GM10266 (cell line): ENCODE measurements at regions not wholly inside any gene's neighbourhood (a gene's known extent, or its start where the extent isn't known, plus 50 kb on each side); places are given as distances from the start of the nearest gene placed in this dataset.
"Not testable (repeated sequence)": the region's sequence is repeated elsewhere in the genome, so short reads cannot be mapped to it uniquely, and the experiment has no call there.

Experiments
- DNase-seq: peaks from one replicate; pipeline ENCODE4 v3.0.0; 2012; ENCODE audit errors: extremely low spot score
- TF ChIP-seq, protein P1 (sequence below): IDR thresholded peaks from 2 replicates; pipeline ENCODE4 v1.5.1; 2012; ENCODE audit warnings: mild to moderate bottlenecking, low read depth; ENCODE audit not compliant: control insufficient read depth, insufficient read depth; ENCODE audit errors: missing control alignments

DNA sequence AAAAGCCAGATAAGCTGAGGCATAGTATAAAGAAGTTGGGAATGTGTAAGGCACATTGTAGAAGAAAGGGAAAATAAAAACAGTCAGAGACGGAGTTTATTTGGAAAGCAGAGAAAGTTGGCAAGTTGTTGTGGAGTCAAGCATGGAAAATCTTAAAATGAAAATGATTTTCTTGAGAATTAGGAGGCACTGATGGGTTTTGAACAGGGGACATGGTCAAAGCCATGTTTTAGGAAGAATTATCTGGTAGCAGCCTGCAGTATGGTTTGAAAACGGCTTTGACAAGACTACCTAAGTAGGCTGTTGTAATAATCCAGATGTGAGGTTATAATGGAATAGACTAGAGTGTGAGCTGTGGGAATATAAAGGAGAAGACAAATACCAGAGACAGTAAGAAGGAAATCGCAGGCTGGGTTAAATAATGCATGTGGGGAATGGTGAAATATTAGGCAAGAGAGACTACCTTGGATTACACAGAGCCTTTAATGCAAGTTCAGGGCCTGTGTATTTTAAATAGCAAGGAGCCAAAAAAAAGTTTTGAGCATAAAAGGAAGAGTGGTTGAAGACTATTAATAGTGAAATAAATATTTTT lies 130.4 kb upstream of the MEOX2 start:
- no peak for DNase-seq
- TF ChIP-seq, protein P1, sequence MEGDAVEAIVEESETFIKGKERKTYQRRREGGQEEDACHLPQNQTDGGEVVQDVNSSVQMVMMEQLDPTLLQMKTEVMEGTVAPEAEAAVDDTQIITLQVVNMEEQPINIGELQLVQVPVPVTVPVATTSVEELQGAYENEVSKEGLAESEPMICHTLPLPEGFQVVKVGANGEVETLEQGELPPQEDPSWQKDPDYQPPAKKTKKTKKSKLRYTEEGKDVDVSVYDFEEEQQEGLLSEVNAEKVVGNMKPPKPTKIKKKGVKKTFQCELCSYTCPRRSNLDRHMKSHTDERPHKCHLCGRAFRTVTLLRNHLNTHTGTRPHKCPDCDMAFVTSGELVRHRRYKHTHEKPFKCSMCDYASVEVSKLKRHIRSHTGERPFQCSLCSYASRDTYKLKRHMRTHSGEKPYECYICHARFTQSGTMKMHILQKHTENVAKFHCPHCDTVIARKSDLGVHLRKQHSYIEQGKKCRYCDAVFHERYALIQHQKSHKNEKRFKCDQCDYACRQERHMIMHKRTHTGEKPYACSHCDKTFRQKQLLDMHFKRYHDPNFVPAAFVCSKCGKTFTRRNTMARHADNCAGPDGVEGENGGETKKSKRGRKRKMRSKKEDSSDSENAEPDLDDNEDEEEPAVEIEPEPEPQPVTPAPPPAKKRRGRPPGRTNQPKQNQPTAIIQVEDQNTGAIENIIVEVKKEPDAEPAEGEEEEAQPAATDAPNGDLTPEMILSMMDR = no peak

DNA sequence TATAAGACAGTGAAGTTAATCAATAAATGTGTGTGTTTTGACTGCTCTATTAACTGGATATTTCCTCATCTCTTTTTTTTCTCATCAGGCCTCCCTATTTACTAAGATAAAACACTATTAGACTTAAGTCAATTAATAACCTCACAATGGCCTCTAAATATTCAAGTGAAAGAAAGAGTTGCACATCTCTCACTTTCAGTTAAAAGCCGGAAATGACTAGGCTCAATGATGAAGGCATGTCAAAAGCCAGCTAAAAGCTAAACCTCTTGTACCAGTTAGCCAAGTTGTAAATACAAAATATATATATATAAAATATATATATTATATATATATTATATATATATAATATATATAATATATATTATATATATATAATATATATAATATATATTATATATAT lies 127.0 kb upstream of the MEOX2 start:
- TF ChIP-seq, protein P1 = no peak
- DNase-seq = no peak

DNA sequence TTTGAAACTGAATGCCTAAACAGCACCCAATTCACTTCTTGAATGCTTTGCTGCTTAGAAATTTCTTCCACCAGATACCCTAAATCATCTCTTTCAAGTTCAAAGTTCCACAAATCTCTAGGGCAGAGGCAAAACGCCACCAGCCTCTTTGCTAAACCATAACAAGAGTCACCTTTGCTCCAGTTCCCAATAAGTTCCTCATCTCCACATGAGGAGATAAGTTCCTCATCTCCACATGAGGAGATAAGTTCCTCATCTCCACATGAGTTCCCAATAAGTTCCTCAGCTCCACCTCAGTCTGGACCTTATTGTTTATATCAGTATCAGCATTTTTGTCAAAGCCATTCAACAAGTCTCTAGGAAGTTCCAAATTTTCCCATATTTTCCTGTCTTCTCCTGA lies 123.9 kb upstream of the MEOX2 start:
- not testable (repeated sequence) for DNase-seq

DNA sequence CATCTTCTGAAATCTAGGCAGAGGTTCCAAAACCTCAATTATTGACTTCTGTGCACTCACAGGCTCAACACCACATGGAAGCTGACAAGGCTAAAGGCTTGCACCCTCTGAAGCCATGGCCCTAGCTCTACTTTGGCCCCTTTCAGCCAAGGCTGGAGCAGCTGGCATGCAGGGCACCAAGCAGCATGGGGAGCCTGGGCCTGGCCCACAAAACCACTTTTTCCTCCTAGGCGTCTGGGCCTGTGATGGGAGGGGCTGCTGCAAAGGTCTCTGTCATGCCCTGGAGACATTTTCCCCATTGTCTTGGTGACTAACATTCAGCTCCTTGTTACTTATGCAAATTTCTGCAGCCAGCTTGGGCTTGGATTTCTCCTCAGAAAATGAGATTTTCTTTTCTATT lies 123.5 kb upstream of the MEOX2 start:
- not testable (repeated sequence) for DNase-seq

DNA sequence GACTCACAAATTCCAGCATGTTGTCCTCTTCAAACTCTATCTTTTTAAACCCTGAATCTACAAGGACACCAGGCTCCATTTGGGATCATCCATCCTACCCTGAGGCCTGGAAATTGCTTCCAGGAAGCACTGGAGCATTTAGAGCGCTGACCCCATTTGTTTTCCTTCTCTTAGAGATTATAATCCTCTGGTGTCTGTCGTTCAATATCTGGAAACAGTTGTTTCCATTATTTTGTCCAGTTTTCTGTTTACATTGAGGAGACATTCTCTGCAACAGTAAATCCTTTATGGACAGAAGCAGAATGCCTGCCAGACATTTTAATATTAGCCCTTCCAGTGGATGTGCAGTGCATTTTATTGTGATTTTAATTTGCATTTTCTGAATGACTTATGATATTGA lies 119.4 kb upstream of the MEOX2 start:
- TF ChIP-seq, protein P1 = no peak
- no peak for DNase-seq

DNA sequence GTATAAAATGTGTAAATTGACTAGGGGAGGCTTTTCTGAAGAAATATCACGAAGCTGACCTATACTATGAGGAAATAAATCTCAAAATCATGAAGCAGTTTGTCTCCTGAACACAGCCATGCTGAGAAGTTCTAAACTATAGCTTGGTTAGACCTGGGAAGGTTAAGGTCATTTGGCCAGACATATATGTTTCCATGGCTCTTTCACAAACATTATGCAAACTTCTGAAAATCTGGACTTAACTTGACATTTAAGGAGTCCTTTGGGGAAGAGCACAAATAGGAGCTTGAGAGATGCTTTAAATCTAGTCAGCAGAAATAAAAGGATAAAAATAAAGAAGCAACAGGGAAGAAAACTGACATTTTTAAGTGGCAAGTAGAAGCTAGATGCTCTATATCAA lies 115.9 kb upstream of the MEOX2 start:
- TF ChIP-seq, protein P1 = no peak
- DNase-seq = no peak

DNA sequence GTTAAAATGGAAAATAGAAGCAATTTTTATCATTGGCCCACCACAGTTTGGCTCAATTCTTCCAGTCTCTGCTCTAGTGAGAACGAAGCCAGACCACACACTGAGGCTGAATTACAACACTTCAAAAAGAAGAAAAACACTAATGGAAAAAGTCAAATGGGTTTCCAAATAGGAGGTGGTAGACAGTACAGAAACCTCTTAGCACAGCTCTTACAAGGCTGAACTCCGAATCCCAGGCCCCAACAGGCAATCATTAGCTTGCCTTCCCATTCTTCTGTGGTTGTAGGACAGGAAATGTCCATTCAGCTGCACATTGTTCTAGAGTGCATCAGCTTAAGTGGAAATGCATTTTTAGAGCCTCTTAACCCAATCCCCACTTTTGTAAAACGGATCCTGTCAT lies 115.1 kb upstream of the MEOX2 start:
- no peak for DNase-seq
- TF ChIP-seq, protein P1 = no peak

DNA sequence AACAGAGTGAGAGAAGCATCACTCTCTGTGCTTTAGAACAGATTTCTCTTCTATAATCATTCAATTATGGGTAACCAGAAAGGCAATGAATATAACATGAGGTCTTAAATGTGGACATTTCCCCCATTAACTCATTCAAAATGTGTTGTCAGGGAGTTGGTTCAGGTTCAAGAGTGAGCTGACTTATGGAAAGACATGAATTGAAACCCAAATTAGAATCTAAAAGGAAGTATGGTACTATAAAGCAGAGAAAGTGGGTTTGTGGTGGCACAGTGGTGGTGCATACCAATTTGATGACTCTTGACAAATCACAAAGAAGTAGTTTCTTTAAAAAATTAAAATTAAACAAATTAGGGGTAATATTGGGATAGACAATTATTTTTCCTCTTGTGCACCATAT lies 114.6 kb upstream of the MEOX2 start:
- no peak for DNase-seq
- TF ChIP-seq, protein P1 = no peak
